DND-41 (cell line): ENCODE measurements at regions not wholly inside any gene's neighbourhood (a gene's known extent, or its start where the extent isn't known, plus 50 kb on each side); places are given as distances from the start of the nearest gene placed in this dataset.
"Not testable (repeated sequence)": the region's sequence is repeated elsewhere in the genome, so short reads cannot be mapped to it uniquely, and the experiment has no call there.

Experiments used
- ATAC-seq: fragments of 200-7000 bp; cut with Tn5 transposase; 3 replicates; pipeline ENCODE4 v1.9.1; 2021; ENCODE audit warnings: low read depth; ENCODE audit not compliant: insufficient read depth
- DNase-seq: peaks from one replicate; pipeline ENCODE4 v3.0.0-alpha.2; 2020
- H2AFZ ChIP-seq: 2 replicates; pipeline ENCODE4 v1.6.0; 2012; ENCODE audit warnings: low read depth, low read length
- H3K27ac ChIP-seq: 2 replicates; pipeline ENCODE4 v1.5.1; 2012; ENCODE audit warnings: low read length, inconsistent platforms
- H3K27me3 ChIP-seq: fragments of 200-600 bp; sonication (generic); 2 replicates; pipeline ENCODE4 v1.6.0; 2012; ENCODE audit warnings: low read length, mild to moderate bottlenecking, inconsistent platforms; ENCODE audit not compliant: insufficient read depth, poor library complexity
- H3K36me3 ChIP-seq: 2 replicates; pipeline ENCODE4 v1.5.1; 2012; ENCODE audit warnings: low read length, inconsistent platforms; ENCODE audit not compliant: insufficient read depth
- H3K4me1 ChIP-seq: 2 replicates; pipeline ENCODE4 v1.5.1; 2012; ENCODE audit warnings: mild to moderate bottlenecking, low read length; ENCODE audit not compliant: insufficient read depth
- H3K4me2 ChIP-seq: 2 replicates; pipeline ENCODE4 v1.6.0; 2012; ENCODE audit warnings: mild to moderate bottlenecking, moderate library complexity, low read length, inconsistent platforms; ENCODE audit not compliant: insufficient read depth
- H3K4me3 ChIP-seq, 2 experiments: fragments of 200-600 bp in 1 of 2; shearing (Covaris generic) in 1 of 2; 2 replicates each; pipeline ENCODE4 v1.5.1; 2012 to 2016; ENCODE audit warnings: inconsistent platforms in 2 of 2, low read length in 2 of 2, mild to moderate bottlenecking in 2 of 2, low read depth in 1 of 2, moderate library complexity in 1 of 2
- H3K79me2 ChIP-seq: 2 replicates; pipeline ENCODE4 v1.6.0; 2012; ENCODE audit warnings: low read length, inconsistent platforms; ENCODE audit not compliant: insufficient read depth
- H3K9ac ChIP-seq: 2 replicates; pipeline ENCODE4 v1.6.0; 2012; ENCODE audit warnings: low read depth, mild to moderate bottlenecking, inconsistent platforms, low read length, moderate library complexity
- H3K9me3 ChIP-seq: 2 replicates; pipeline ENCODE4 v1.5.1; 2012; ENCODE audit warnings: low read length, moderate library complexity, mild to moderate bottlenecking, inconsistent platforms; ENCODE audit not compliant: insufficient read depth, severe bottlenecking
- H4K20me1 ChIP-seq: 2 replicates; pipeline ENCODE4 v1.6.0; 2012; ENCODE audit warnings: low read length; ENCODE audit not compliant: insufficient read depth
- CTCF ChIP-seq: IDR thresholded peaks from 2 replicates; pipeline ENCODE4 v1.5.1; 2012; ENCODE audit warnings: borderline replicate concordance, low read length, moderate library complexity, mild to moderate bottlenecking; ENCODE audit not compliant: poor library complexity, severe bottlenecking; ENCODE audit errors: extremely low read depth
- EZH2 ChIP-seq: IDR thresholded peaks from 3 replicates; pipeline ENCODE4 v1.6.1; 2012; ENCODE audit warnings: borderline replicate concordance, low read depth, mild to moderate bottlenecking, moderate library complexity, low read length, inconsistent platforms; ENCODE audit not compliant: severe bottlenecking

DNA sequence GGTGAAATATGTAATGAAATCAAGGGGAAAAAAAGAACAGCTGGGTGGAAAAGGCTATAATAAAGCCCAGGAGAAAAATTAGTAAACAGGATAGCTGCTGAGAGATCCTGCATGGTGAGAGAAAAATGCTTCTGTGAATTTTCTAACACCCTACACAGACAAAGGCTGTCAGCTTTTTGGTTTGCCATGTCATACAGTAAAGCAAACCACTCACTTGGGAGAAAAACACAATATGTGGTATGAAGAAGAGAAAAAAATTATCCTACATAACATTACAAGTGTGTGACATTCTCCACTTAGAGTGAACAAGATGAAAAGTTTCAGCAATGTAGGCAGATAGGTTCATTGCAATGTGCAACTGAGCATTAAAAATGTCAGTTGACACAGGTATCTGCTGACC lies 133.6 kb downstream of the PLPPR4 start:
- Histone ChIP-seq H3K27ac (no peak overlapping the region), H3K4me3 (no peak overlapping the region), H4K20me1 (no peaks in the 10 kb centered on the region), H3K4me1 (no peaks in the 10 kb centered on the region), H3K9ac (no peak overlapping the region), H3K27me3 (no peaks in the 10 kb centered on the region), H3K36me3 (no peaks in the 10 kb centered on the region), H3K4me2 (no peak overlapping the region), H3K79me2 (no peaks in the 10 kb centered on the region), H2AFZ (no peak overlapping the region), H3K9me3 (no peaks in the 10 kb centered on the region)
- no peak for TF ChIP-seq CTCF
- TF ChIP-seq EZH2: no peak
- ATAC-seq (no peak), DNase-seq (no peak)

GRCh38 chr1:99401556-99401955 lies 137.3 kb downstream of the PLPPR4 start:
- H3K9me3 ChIP-seq, H3K27ac ChIP-seq, H3K4me3 ChIP-seq, DNase-seq, H4K20me1 ChIP-seq, H3K79me2 ChIP-seq, H3K27me3 ChIP-seq, H3K4me2 ChIP-seq, H2AFZ ChIP-seq, H3K4me1 ChIP-seq, ATAC-seq, H3K36me3 ChIP-seq, H3K9ac ChIP-seq: not testable (repeated sequence)

DNA sequence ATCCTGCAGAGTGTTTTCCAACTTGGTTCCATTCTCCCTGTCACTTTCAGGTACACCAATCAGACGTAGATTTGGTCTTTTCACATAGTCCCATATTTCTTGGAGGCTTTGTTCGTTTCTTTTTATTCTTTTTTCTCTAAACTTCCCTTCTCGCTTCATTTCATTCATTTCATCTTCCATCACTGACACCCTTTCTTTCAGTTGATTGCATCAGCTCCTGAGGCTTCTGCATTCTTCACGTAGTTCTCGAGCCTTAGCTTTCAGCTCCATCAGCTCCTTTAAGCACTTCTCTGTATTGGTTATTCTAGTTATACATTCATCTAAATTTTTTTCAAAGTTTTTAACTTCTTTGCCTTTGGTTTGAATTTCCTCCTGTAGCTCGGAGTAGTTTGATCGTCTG lies 140.1 kb downstream of the PLPPR4 start:
- H3K27ac ChIP-seq, H2AFZ ChIP-seq, H3K27me3 ChIP-seq, H3K36me3 ChIP-seq, H3K4me3 ChIP-seq, H4K20me1 ChIP-seq, DNase-seq, ATAC-seq, H3K9ac ChIP-seq, H3K79me2 ChIP-seq, H3K9me3 ChIP-seq, H3K4me1 ChIP-seq, H3K4me2 ChIP-seq: not testable (repeated sequence)

GRCh38 chr1:99405325-99405724 lies 141.0 kb downstream of the PLPPR4 start:
- ATAC-seq, H3K4me1 ChIP-seq, H2AFZ ChIP-seq, H3K79me2 ChIP-seq, H3K27ac ChIP-seq, H3K4me2 ChIP-seq, H3K9me3 ChIP-seq, DNase-seq, H4K20me1 ChIP-seq, H3K9ac ChIP-seq, H3K27me3 ChIP-seq, H3K4me3 ChIP-seq, H3K36me3 ChIP-seq: not testable (repeated sequence)

GRCh38 chr1:99407018-99407417 lies 142.7 kb downstream of the PLPPR4 start:
- no peak for DNase-seq

More at GRCh38 chr1:99407018-99407417, 142.7 kb downstream of the PLPPR4 start:
- Histone ChIP-seq H4K20me1 (no peaks in the 10 kb centered on the region), H2AFZ (no peak overlapping the region), H3K36me3 (no peaks in the 10 kb centered on the region), H3K4me2 (no peak overlapping the region), H3K79me2 (no peaks in the 10 kb centered on the region), H3K4me3 (no peak overlapping the region), H3K9ac (no peak overlapping the region), H3K4me1 (no peaks in the 10 kb centered on the region), H3K9me3 (no peaks in the 10 kb centered on the region), H3K27ac (no peak overlapping the region), H3K27me3 (no peaks in the 10 kb centered on the region)
- TF ChIP-seq CTCF (no peak), EZH2 (no peak)
- no peak for ATAC-seq
